ENCODE measurements at regions not wholly inside any gene's neighbourhood (a gene's known extent, or its start where the extent isn't known, plus 50 kb on each side); places are given as distances from the start of the nearest gene placed in this dataset.

GRCh38 chr10:35794703-35795102 lies 152.6 kb upstream of the FZD8 start:
- no peak for TF ChIP-seq POLR2A (IDR thresholded peaks at IDR 0.05)
- no peak for TF ChIP-seq CTCF (IDR thresholded peaks at IDR 0.05)
